K562 (cell line): ENCODE measurements at regions not wholly inside any gene's neighbourhood (a gene's known extent, or its start where the extent isn't known, plus 50 kb on each side); places are given as distances from the start of the nearest gene placed in this dataset.

ENCODE experiments used
- BRF1 ChIP-seq: IDR thresholded peaks from 3 replicates; pipeline ENCODE4 v1.6.1; 2011; ENCODE audit warnings: borderline replicate concordance, mild to moderate bottlenecking; ENCODE audit not compliant: insufficient read length; ENCODE audit errors: extremely low read depth
- HDAC6 ChIP-seq: IDR thresholded peaks from 2 replicates; pipeline ENCODE4 v1.6.1; 2012; ENCODE audit warnings: low read depth, mild to moderate bottlenecking, control low read depth, inconsistent platforms, low read length, moderate library complexity
- PHF21A ChIP-seq: fragments of 450-650 bp; IDR thresholded peaks from 2 replicates; pipeline ENCODE4 v1.6.1; 2017; ENCODE audit warnings: low read depth, borderline replicate concordance
- TF ChIP-seq, protein P1 (sequence below), 3 experiments: IDR thresholded peaks in 2 of 3; conservative IDR thresholded peaks in 1 of 3; 2 replicates each; pipeline ENCODE4 v1.5.1; 2011 to 2012; ENCODE audit warnings: low read length in 3 of 3, mild to moderate bottlenecking in 3 of 3, control low read depth in 2 of 3, improper control_type of control experiment in 1 of 3, inconsistent platforms in 1 of 3, low read depth in 1 of 3, mixed read lengths in 1 of 3, moderate library complexity in 1 of 3; ENCODE audit not compliant: insufficient read depth in 2 of 3

GRCh38 chr2:22729466-22729865, 655.5 kb upstream of the KLHL29 start:
- no peak for TF ChIP-seq BRF1
- TF ChIP-seq PHF21A, result no peak
- TF ChIP-seq HDAC6, result no peak
- TF ChIP-seq, protein P1, sequence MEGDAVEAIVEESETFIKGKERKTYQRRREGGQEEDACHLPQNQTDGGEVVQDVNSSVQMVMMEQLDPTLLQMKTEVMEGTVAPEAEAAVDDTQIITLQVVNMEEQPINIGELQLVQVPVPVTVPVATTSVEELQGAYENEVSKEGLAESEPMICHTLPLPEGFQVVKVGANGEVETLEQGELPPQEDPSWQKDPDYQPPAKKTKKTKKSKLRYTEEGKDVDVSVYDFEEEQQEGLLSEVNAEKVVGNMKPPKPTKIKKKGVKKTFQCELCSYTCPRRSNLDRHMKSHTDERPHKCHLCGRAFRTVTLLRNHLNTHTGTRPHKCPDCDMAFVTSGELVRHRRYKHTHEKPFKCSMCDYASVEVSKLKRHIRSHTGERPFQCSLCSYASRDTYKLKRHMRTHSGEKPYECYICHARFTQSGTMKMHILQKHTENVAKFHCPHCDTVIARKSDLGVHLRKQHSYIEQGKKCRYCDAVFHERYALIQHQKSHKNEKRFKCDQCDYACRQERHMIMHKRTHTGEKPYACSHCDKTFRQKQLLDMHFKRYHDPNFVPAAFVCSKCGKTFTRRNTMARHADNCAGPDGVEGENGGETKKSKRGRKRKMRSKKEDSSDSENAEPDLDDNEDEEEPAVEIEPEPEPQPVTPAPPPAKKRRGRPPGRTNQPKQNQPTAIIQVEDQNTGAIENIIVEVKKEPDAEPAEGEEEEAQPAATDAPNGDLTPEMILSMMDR (IDR thresholded peaks at IDR 0.05 in 2 of 3, conservative IDR thresholded peaks at IDR 0.05 in 1 of 3; ENCODE audit: insufficient read depth in 2 of 3, low read depth in 1 of 3, low read length in 3 of 3), result no peak
